ENCODE measurements at regions not wholly inside any gene's neighbourhood (a gene's known extent, or its start where the extent isn't known, plus 50 kb on each side); places are given as distances from the start of the nearest gene placed in this dataset.

DNA sequence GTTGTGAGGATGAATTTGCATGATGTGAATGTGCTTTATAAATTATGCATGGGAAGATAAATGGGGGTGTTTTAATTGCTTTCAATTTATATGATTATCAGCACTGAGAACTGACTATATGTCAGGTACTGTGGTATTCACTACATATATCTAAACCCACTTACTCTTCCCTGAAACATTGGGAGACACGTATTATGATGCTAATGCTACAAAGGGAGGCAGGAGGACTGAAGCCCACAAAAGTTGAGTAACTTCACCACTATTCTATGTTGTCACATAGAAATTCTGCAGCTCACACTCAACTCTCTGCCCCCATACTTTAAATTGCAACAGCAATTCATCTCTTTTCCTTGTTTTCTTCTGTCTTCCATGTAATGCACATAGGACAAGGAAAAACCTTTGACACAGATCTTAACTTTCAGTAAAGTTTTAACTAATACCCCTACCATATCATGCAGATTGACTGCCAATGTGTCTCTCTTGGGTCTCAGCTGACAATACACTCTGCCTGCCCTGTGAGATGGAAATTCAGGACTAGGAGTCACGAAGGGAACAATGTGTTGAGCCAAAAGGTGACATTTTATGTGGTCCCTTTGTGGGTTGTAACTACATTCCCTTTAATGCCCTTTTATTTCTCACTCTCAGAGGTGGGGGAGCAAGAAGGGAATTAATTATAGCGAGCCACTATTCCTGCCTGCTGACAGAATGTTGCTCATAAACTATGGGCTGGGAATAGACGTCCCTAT, 691.0 kb upstream of the SORCS1 start:
- DNase-seq: no peak

DNA sequence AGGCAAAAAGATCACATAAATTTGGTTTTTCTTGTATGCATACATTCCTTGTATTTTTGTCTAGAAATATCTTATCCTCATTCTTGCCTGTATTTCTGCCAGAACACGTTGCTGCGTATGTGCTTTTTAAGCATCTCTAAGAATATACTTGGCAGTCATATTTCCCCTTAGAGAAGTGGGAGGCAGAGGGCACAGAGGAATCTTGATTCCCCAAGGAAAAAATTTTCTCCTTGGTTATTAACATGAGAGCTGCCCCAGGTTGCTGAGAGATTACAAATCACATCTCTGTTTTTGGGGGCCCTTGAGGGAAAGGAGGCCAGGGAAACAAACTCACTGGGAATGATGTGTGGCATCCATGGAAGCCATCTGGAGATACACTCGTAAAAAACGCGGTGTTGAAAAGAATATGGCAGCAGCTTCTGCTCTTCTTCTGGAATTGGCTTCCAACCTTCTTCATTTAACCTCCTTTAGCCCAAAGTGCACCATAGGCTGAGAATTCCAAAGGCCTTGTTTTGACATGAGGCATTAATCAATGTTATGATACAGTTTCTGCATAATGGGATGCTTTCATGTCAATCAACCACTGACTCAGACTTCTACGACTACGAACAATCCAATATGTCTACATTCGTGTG, 684.3 kb upstream of the SORCS1 start:
- DNase-seq: no peak

DNA sequence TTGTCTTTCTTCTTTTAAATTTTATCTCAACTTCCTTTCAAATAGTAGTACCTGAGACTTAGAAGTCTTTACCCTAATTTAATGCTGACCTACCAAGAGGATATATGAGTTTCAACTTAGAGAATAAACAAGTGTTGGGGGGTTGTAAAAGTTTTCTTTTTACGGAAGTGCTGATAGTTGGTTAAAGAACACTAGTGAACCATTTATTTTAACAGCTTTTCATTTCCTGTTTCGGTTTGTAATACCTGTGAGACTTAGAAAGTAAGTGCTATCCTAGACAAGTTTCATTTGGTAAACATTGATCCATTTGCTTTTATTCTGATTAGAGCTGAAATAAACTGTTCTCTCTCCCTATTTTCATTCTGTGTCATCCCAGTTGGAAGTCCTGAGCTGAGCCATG, 683.1 kb upstream of the SORCS1 start:
- no peak for DNase-seq

DNA sequence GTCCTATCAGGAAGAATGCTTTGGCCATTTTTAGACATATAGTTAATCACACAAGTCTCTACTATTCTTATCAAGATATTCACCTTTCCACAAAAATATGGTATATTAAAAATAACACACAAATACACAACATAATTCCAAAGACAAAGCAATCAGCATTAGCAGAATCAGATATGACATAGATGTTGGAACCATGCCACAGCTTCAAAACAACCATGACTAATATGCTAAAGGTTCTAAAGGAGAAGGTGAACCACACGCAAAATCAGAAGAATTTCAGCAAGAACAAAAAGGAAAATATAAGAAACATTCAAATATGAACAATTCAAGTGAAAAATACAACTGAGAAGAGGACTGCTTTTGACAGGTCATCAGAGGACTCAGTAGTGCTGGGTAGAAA, 670.2 kb upstream of the SORCS1 start:
- no peak for DNase-seq

DNA sequence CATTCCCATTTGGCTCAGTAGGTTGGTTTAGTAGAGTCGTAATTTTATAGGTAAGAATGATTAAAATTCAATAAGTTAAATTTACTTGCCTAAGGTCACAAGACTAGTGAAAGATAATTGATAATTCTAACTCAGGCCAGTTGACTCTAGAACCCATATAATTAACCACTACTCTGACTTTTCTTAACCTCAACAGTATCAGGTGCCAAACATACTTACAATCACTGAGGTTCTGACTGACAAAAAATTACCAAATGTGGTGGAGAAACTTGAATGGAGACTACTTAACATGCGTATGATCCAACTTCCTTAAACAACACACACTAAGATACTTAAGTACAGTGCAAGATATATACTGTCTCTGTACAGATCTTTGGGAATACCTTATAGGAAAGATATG, 667.3 kb upstream of the SORCS1 start:
- DNase-seq: no peak

DNA sequence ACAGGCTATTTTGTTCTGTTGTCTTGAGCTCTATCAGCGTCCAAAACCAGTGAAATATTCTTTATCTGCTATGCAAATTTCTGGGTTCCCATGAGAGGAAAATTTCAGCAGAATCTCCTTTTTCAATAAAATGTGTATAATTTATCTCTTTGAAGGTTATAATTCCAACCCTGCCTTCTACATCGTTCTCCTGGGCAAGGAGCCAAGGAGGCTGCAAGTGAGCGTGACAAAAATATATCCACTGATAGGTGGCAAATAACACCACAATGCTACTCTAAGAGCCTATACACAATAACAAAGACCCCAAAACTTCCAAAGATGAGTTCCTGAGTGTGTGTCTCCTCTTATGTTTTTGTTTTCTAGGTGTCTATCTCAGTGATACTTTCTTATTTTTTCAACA, 664.7 kb upstream of the SORCS1 start:
- DNase-seq: no peak

DNA sequence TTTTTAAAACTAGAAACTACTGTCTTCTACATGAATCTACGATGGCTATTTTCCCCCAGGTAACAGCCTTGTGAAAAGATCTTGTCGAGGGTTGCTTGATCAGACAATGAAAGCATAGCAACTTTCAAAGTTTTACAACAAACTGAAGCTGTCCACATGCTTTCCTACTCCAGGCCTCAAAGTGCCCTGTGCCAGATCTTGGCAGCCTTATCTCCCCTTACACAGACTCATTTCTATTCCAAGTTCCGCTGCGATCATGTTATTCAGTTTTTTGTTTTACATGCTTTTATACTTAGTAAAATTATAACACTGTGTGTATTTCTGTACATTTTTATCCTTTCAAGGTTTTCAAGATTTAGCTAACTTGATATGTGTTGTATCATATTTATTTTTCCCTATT, 661.7 kb upstream of the SORCS1 start:
- DNase-seq: no peak

DNA sequence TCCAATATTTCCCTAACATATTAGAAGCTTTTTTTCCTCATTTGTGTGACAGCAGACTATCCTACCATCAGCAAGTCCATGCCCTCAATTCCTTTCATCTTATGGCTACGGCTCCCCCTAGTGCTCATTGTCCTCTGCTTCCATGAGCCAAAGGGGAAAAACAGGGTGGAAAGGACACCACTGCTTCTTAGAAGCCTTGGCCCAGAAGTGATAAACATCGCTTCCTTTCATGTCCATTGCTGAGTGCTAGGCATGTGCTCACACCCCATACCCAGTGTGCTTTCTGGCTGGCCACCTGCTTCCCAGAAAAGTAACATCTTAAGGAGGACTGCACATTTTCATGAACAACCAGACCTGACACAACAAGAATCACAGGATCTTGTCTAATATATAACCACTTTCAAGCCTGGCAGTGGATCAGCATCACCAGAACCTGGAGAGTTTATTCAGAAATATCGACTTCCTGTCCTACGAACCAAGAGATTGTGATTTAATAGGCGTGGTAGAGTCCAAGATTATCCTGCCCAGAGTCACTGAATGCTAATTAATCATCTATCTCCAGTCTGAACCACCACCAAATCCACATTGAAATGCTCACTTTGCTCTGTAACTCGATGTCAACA, 650.5 kb upstream of the SORCS1 start:
- no peak for DNase-seq

DNA sequence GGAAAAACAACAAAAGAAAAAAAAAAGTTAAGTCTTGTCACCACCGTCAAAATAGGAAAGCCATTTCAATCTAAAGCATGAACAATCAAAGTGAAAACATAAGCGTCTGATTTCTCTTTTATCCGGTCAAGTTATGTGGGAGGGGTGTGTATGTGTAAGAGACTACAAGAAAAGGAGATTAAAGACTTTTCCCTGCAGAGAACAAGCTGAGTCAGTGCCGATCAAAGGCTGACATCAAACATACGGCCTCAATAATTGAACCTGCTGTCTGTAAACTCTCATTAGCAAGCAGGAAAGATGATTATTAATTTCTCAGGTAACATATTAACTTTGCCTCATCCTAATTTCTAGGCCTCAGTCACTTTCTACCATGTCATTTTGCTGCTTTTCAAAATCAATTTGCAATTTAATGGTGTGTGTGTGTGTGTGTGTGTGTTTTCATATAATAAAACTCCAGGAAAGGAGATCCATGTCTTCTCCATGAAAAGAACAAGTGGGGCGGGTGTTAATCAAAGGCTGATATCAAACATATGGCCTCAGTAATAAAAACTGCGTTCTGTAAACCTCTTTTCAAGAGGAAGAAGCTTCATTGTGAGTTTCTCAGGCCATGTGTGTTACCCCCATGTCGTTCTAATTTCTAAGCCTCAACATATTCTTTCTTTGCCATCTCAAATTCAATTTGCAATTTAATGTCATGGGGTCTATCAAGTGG, 649.1 kb upstream of the SORCS1 start:
- DNase-seq: no peak

DNA sequence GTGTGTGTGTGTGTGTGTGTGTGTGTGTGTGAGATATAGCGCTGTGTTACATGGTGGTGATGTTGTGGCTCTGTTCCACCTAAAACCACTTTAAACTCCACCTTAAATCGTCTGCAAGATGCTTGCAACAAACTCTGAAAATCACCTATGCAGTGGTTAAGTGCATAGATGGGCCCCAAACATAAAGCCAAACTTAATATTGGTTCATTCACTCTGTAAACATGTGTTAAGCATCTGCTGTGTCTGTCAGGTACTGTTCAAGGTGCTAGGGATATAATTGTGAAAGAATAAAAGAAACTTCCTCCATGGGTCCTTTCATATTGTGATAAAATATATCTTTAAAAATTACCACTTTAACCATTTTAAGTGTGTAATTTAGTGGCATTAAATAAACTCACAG, 645.4 kb upstream of the SORCS1 start:
- no peak for DNase-seq

DNA sequence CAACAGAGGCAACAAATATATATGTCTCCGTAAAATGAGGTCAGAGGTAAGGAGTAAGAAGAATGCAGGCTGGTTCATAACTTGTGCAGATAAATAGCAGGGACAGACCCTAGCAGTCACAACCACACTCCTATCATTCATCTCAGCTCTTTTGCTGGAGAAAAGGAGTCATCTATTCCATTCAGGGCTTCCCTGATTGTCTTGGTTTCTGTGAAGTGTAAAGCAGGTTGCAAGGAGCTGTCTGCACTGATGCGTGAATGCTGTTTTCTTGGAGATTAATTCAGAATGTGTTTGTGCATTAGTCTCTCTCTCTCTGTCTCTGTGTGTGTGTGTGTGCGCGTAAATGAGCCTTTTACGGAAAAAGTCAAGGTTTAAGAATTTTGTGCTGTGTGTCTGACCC, 643.3 kb upstream of the SORCS1 start:
- DNase-seq: no peak

DNA sequence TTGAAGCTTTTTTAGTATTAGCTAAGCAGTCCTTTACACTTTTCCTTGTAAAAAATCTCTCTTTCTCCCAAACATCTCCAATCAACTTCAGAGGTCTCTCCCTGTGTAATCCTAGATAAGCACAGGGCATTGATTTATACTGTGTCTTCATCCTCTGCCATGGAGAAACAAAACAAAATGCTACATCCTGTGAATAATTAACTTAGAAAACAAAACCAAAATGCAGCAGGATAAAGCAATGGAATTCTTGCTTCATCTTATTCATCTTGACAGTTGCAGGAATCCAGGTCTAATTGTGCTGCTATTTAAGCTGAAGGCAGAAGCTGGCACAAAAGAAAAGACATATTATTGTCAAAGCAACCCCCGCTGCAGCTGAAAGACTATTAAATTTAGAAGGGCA, 641.5 kb upstream of the SORCS1 start:
- no peak for DNase-seq

DNA sequence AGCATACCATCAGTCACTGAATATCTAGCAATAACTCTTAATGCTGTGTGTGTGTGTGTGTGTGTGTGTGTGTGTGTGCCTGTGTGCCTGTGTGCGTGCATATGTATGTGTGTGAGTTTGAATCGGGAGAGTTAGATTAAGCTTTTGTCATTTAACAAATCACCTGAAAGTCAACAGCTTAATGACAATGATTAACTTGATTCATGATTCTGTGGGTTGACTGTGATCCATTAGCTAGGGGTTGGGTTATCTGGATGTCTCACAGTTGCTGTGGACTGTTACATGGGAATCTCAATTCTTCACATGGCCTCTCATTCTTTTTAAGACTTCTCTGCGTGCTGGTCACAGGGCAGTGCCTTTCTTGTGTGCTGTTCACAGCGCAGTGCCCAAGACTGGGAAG, 639.0 kb upstream of the SORCS1 start:
- no peak for DNase-seq

DNA sequence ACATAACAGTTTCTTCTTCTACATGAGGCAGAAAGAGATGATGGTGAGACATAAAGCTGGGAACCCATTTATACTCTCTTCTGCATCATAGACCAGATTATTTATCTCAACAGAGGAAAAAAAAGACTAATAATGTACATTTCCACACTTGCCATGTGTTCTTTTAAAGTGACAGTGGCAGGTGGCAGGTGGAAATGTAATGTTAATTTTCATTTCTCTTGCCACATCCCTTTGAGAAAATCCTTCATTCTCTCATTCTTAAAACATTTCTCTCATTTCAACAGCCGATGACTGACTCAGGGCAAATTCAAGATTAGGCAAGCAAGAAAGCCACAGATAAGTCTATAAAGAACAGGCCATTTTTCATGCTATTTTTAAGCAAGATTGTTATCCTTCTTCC, 635.6 kb upstream of the SORCS1 start:
- DNase-seq: no peak

DNA sequence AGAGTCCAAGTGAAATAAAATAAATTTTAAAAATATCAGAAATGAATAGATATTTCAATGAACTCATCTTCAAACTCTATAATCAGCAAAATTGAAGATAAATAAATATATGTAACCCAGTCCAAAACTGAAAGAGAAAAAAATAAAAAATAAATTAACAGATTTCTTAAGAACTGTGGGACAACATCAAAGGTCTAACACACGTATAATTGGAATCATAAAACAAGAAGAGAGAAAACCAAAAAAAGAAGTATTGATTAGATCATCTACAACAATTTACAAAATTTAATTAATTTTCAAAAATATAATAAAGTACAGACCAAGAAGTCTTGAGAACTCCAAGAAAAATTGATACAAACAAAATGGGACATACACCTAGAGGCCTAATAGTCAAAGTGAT, 625.8 kb upstream of the SORCS1 start:
- DNase-seq: no peak

DNA sequence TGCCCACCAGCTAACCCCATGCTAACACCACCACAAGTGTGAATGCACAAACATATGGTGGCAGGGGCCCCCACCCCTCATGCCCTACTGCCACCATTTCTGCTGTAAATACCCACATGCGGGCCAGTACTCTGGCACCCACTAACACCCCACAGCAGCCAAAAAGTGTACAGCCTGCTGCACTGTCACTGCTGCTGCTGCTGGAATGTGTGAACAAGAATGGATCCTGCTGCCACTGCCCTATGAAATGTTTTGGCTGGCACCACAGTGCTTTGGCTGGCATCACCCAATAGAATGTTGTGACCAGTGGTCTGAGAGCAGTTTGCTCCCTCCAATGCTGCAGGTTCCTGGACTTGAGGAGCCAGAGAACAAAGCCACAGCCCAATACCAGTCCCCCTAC, 606.6 kb upstream of the SORCS1 start:
- no peak for DNase-seq

DNA sequence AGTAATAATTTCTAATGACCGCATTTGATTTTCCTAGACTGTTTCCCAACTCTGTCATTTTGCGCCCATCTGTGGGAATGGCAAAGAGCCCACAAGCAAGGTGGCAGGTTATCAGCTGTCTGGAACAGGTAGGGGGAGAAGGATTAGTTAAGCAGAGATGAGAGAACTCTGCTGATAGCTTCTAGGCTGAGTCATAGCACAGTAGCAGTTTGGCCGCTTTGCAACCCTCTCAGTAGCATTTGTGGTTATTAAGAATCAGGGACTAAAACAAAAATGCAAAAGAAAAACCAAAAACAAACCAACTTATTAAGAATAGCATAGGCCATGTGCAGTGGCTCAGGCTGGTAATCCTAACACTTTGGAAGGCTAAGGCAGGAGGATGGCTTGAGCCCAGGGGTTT, 602.7 kb upstream of the SORCS1 start:
- no peak for DNase-seq

DNA sequence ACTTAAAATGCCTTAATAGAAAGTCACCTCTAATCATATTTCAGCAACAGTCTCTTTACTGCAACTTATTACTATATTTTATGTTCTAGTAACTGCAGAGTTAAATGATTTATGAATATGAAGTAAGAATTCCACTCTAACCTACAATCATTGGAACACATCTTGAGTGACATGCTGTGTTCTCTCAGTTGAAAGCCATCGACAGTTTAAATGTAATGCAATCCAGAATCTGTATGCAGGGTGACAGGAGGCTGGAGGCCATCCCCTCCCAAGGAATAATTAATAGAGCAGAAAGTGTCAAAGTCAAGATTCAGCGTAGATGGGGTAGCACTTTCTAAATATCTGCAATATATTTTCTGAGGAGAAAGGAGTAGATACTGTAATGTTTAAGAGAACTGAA, 590.3 kb upstream of the SORCS1 start:
- DNase-seq: no peak

DNA sequence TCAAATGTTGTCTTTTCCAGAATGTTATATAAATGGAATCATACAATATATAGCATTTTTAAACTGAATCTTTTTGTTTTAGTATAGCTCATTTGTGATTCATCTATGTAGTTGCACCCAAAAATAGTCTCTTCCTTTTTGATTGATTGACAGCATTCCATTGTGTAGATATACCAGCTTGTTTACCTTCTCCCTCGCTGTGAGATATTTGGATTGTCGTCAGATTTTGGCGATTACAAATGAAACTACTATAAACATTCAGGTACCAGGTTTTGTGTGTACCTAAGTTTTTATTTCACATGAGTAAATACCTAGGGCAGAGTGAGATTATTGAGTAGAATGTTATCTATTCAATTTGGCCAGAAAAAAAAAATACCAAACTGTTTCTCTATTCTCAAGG, 584.7 kb upstream of the SORCS1 start:
- DNase-seq: no peak

DNA sequence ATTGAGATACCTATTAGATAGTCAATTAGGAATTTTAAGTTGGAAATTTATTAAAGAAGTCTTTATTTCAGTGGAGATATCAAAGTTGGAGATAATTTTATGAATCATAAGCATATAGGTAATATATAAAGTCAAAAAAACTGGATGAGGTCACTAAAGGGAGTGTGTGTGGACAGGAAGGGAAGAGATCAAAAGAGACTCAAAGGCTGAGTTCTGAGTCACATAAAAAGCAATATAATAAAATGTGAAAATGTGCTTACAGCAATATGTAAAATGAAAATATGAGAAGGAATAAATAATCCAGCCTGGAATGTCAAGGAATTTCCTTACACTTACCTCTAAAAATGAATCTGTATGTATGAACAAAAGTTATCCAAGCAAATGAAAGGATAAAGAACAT, 583.3 kb upstream of the SORCS1 start:
- no peak for DNase-seq

DNA sequence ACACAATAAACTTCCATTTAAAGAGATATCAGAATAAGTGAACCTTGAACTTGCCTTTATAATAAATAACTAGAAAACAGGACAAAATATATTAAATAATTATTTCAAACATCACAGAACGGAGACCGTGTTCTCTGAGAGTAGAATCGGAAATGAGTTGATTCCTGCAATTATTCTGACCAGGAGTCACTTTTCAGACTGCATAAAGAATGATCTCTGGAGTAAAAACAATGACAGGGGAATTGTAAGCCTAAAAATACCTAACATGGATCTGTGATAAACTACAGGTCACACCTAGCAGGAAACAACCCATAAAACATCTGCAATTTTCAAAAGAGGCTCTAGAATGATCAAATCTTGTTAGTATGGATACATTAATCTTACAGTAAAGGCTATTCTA, 577.5 kb upstream of the SORCS1 start:
- no peak for DNase-seq

DNA sequence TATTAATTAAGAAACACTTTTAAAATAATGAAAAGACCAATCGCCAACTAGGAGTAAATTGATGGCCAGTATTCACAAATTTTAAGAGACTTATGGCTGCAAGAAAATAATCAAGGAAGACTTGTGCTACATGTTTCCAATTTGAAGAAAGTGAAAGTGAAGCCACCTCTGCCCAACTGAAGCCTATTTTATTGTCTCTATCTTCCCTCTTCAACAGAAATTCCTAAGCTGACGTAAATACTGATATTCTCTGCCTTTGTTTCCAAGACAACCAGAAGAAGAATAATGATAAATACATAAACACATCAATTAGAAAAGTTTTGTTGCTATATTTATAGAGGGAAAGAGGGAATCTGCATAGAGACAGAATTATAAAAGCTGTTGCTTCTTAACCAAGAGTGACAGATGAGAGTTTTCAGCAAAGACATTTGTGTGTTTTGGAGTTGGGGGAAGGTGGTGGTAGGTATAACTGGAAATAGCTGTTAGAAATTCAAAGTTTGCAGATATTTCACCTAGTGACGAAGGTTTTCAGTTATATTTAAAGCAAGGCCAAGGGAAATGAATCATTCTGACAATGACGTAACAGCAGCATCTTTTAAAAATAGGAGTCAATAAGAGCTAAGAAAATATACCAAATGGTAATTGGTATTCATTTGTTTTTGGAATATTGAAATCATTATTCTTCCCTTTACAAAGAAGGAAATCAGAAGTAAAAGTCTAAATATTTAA, 576.6 kb upstream of the SORCS1 start:
- DNase-seq: no peak

DNA sequence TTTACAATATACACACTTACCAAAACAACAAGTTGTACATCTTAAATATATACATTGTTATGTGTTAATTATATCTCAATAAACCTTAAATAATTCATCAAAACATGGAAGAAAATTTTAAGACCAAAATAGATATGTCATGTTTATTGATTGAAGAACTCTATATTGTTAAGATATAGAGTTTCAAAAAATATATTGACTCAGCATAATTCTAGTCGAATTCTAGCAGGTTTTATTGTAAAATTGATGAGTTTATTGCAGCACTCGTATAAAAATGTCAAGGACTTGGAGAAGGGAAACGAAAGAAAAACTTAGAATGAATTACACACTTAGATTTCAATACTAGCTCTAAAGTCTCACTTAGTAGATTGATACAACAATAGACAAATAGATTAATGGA, 575.4 kb upstream of the SORCS1 start:
- DNase-seq: no peak
